HG02870 (cell line): ENCODE measurements at regions not wholly inside any gene's neighbourhood (a gene's known extent, or its start where the extent isn't known, plus 50 kb on each side); places are given as distances from the start of the nearest gene placed in this dataset.

Experiments used
- ATAC-seq: cut with Tn5 transposase; IDR thresholded peaks from one replicate; pipeline ENCODE4 v1.9.1; 2021; ENCODE audit warnings: mild to moderate bottlenecking, moderate library complexity; ENCODE audit not compliant: unreplicated experiment

GRCh38 chr6:156577749-156578148 lies 199.4 kb upstream of the ARID1B start:
- ATAC-seq: no peak

- ATAC-seq: no peak
Measured at GRCh38 chr6:156575361-156575760, 201.8 kb upstream of the ARID1B start.

GRCh38 chr6:156564807-156565149 lies 212.4 kb upstream of the ARID1B start:
- ATAC-seq: no peak

GRCh38 chr6:156564127-156564806 lies 212.9 kb upstream of the ARID1B start:
- ATAC-seq: peak; percentile 95

DNA sequence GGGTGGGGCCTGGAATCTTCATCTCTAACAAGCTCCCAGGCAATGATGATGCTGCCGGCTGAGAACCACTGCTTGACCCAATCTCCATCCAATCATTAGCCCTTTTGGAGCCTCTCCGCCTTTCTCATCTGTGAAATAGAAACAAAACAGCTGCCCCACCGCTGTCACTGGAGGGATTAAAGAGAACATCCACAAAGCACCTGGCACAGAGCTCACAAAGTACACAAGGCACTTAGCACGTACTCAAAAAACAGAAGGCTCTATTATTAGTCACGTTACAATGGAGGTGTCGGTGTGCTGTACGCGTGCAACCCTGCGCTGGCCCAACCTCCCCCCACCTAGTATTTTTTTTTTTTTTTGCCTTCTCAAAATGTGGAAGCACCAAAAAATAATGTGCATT lies 213.5 kb upstream of the ARID1B start:
- ATAC-seq: no peak

GRCh38 chr6:156562636-156563035 lies 214.5 kb upstream of the ARID1B start:
- ATAC-seq: no peak

DNA sequence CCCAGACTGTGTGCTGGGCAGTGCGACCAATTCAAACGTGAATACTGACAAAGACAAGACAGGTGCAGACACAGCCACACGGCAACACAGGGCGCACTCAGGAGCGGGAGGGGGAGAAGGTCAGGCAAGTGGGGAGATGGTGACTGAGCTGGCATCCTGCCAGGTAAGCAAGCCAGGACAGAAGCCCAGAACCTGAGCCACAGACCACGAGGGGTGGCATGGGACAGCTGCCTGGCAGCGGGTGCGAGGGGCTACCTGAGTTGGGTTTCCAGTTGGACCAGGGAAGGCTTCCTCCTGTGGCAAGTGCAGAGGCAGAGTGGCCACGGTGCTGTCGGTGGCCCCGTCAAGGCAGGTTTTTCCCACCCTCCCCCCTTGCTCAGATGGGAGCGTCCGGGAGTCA lies 215.2 kb upstream of the ARID1B start:
- no peak for ATAC-seq

- ATAC-seq: no peak
Measured at GRCh38 chr6:156560476-156560875, 216.7 kb upstream of the ARID1B start.

DNA sequence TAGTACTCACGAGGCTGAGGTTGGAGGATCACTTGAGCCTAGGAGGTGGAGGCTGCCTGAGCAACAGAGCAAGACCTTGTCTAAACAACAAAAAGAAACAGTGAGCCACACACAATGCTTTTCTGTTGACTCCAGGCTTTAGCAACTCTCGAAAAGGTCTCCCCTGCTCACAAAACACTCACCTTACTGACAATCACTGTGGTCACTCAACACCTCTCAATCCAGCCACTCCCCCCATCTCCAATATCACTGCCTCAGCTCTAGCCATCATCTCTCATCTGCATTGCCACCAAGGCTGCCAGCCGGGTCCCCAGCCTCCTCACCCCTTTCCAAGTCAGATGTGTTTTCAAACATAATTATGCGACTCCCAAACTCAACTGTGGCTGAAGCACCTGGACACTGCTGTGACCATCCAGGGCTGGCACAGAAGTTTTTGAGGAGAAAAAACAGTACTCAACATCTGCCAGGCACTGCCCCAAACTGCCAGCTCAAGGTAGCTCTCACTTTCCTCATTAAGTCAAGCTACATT lies 218.0 kb upstream of the ARID1B start:
- no peak for ATAC-seq

DNA sequence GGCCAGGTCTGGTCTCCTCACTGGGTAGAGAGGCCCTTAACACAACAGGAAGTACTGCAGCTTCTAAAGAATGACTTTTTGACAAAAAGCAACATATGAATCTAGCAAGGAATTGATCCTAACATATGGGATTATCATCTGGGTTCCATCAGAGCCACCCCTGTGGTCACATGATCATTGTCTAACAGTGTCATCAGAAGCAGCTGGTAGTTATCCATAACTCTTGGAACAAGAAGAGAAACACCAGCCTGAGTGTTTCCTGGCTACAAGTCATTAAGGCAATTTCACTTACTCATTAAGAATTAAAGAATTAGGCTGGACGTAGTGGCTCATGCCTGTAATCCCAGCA lies 219.3 kb upstream of the ARID1B start:
- no peak for ATAC-seq

- ATAC-seq: peak; percentile 67
Measured at GRCh38 chr6:156557251-156557910, 219.8 kb upstream of the ARID1B start.

DNA sequence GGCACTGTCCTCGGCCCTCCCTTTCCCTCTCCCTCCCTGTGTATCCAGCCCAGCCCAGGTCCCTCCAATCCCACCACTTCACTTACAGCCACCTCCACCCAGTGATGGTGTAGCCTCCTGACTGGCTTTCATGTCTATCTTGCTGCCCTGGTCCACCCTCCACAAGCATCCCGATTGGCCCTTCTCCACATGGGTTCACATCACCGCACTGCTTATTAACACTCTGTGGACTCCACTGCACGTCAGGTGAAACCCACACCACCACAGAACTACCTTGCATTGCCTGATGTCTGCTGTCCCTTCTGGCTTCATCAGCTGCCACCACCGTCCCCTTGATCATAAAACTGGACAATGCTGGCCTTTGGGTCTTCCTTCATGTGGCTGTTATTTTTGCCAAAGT lies 220.4 kb upstream of the ARID1B start:
- peak; percentile 23 for ATAC-seq

DNA sequence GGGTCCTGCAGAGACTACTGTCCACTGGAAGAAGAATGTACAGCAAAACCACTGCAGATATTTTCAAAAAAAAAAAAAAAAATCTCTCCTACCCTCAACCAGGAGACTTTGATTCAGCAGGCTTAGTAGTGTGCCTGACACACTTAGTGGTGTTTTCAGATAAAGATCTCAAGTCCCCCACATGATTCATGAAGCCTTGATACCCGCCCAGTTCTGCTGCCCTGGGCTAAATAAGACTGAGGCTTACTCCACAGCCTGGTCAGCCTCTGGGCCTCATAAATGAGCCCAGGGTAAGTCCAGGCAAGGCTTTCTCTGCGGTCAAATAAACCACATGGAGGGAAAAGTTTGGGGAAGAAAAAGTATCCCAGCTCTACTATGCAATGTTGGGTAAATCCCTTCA lies 222.1 kb upstream of the ARID1B start:
- no peak for ATAC-seq

GRCh38 chr6:156554160-156554559 lies 223.0 kb upstream of the ARID1B start:
- no peak for ATAC-seq

DNA sequence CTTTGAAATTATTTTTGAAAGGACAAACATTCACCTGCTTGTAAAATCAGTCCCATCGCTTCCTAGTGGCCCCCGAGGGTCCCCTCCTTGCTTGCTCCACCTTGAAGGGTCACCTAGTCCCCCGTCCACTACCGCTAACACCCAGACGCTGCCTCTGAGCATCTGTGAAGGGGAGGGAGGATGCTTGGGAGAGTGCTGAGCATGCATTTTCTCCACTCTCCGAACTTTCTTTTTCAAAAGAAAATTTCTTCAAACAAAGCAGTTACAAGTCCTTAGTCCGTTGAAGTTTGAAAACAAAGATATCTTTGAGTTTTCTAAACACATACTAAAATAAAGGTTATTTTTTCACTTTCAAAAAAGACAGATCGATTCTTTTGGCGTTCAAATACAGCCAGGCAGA lies 224.3 kb upstream of the ARID1B start:
- ATAC-seq: no peak

- ATAC-seq: no peak
Measured at GRCh38 chr6:156550949-156551348, 226.2 kb upstream of the ARID1B start.

DNA sequence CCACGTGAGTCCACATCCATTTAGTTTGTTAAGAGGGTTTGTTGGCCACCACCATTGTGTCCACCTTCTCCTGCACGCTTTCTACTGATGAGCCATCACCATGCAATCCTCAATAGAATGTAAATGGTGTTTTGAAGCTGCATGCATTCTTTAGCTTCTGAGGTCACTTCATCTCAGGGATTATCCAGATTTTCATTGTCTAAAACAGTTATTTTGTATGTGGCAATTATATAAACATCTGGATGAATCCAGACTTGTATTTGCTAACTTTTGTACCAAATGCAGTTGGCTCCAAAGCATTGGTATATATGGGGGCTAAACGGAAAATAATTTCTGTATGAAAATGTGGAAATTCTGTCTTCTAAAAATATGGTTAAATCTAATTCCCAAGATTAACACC lies 231.2 kb upstream of the ARID1B start:
- ATAC-seq: no peak

GRCh38 chr6:156545021-156545420 lies 232.2 kb upstream of the ARID1B start:
- ATAC-seq: no peak

DNA sequence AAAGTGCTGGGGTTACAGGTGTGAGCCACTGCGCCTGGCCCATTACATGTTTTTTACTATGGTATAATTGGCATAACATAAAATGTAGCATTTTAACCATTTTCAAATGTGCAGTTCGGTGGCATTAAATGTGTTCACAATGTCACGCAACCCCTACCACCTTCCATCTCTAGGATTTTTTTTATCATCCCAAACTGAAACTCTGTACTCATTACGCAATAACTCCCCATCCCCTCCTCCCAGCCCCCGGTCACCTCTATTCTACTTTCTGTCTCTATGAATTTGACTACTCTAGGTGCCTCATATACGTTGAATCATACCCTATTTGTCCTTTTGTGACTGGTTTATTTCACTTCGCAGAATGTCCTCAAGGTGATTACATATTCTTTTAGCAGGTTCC lies 233.1 kb upstream of the ARID1B start:
- ATAC-seq: no peak

- ATAC-seq: no peak
Measured at GRCh38 chr6:156543431-156543830, 233.7 kb upstream of the ARID1B start.

- ATAC-seq: no peak
Measured at GRCh38 chr6:156538875-156539660, 238.1 kb upstream of the ARID1B start.

GRCh38 chr6:156534594-156534993 lies 242.6 kb upstream of the ARID1B start:
- no peak for ATAC-seq
